ENCODE measurements at regions not wholly inside any gene's neighbourhood (a gene's known extent, or its start where the extent isn't known, plus 50 kb on each side); places are given as distances from the start of the nearest gene placed in this dataset.
"Not testable (repeated sequence)": the region's sequence is repeated elsewhere in the genome, so short reads cannot be mapped to it uniquely, and the experiment has no call there.

- Histone ChIP-seq H3K4me3 (IDR thresholded peaks at IDR 0.05; ENCODE audit: insufficient read depth, low read depth, low read length) (no peak overlapping the region), H3K27me3 (ENCODE audit: insufficient read depth, low read depth) (no peaks in the 10 kb centered on the region), H3K36me3 (ENCODE audit: insufficient read depth) (no peaks in the 10 kb centered on the region), H3K4me1 (ENCODE audit: low read depth, poor library complexity, severe bottlenecking) (no peaks in the 10 kb centered on the region), H3K4me2 (no peak overlapping the region), H4K20me1 (ENCODE audit: insufficient read depth) (no peaks in the 10 kb centered on the region), H3K79me2 (ENCODE audit: insufficient read depth, low read depth) (no peaks in the 10 kb centered on the region), H3K9ac (no peak overlapping the region), H2AFZ (ENCODE audit: low read depth) (no peak overlapping the region), H3K27ac (no peak overlapping the region)
- TF ChIP-seq, protein P1, sequence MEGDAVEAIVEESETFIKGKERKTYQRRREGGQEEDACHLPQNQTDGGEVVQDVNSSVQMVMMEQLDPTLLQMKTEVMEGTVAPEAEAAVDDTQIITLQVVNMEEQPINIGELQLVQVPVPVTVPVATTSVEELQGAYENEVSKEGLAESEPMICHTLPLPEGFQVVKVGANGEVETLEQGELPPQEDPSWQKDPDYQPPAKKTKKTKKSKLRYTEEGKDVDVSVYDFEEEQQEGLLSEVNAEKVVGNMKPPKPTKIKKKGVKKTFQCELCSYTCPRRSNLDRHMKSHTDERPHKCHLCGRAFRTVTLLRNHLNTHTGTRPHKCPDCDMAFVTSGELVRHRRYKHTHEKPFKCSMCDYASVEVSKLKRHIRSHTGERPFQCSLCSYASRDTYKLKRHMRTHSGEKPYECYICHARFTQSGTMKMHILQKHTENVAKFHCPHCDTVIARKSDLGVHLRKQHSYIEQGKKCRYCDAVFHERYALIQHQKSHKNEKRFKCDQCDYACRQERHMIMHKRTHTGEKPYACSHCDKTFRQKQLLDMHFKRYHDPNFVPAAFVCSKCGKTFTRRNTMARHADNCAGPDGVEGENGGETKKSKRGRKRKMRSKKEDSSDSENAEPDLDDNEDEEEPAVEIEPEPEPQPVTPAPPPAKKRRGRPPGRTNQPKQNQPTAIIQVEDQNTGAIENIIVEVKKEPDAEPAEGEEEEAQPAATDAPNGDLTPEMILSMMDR (conservative IDR thresholded peaks at IDR 0.05; ENCODE audit: low read depth, low read length): no peak
These were observed 89.2 kb upstream of the CALCR start for GRCh38 chr7:93663561-93664299.

GRCh38 chr7:93658163-93658562 lies 83.6 kb upstream of the CALCR start:
- H3K9ac ChIP-seq; H3K27ac ChIP-seq; H3K27me3 ChIP-seq (ENCODE audit: insufficient read depth, low read depth); H3K36me3 ChIP-seq (ENCODE audit: insufficient read depth); H3K4me3 ChIP-seq (IDR thresholded peaks at IDR 0.05; ENCODE audit: insufficient read depth, low read depth, low read length); H2AFZ ChIP-seq (ENCODE audit: low read depth); H3K4me1 ChIP-seq (ENCODE audit: low read depth, poor library complexity, severe bottlenecking); H3K4me2 ChIP-seq; H3K79me2 ChIP-seq (ENCODE audit: insufficient read depth, low read depth); H4K20me1 ChIP-seq (ENCODE audit: insufficient read depth): not testable (repeated sequence)

DNA sequence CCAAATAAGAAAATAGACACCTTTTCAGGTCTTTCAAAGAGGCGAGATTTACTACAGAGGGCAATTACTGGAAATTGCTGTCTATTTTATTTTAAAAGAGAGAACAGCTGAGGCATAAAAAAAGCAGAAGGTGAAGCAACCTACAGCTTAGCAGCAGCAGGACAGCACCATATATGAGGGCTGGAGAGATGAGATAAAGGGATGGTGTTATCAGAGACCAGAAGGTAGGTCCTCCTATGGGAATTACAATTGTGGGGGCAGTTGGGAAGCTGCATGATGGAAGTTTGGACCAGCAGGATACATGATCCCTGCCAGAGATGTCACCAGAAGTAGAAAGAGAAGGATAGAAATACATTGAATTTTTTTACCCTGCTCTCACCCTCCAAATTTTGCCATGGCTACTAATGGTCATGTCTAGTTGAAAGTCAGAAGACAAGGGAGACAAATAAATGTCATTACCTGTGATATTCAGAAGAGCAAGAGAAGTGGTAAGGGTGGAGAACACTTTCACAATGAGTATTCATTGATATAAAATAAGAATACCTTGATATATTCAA lies 77.2 kb upstream of the CALCR start:
- no peak overlapping the region for H3K4me3 ChIP-seq (IDR thresholded peaks at IDR 0.05; ENCODE audit: insufficient read depth, low read depth, low read length)
- TF ChIP-seq, protein P1 (conservative IDR thresholded peaks at IDR 0.05; ENCODE audit: low read depth, low read length): no peak

DNA sequence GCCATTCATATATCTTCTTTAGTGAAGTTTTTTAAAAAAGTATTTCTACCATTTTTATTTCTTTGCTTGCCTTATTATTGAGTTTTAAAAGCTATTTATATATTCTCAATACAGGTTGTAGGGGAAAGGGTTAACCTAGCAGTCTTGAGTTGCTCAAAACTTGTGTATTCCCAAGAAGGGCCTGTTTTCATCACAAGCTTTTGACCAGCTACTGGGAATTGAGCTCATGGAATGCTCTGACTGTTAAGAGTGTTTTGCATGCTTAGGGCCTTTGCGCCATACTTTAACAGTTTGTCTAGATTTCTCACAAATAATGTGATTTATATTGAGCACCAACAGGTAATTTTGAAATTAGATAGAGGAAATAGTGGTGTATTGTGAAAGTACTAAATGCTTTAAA lies 72.0 kb upstream of the CALCR start:
- Histone ChIP-seq H3K27ac (no peak overlapping the region), H3K4me3 (IDR thresholded peaks at IDR 0.05; ENCODE audit: insufficient read depth, low read depth, low read length) (no peak overlapping the region), H3K79me2 (ENCODE audit: insufficient read depth, low read depth) (no peaks in the 10 kb centered on the region), H3K27me3 (ENCODE audit: insufficient read depth, low read depth) (no peaks in the 10 kb centered on the region), H4K20me1 (ENCODE audit: insufficient read depth) (no peaks in the 10 kb centered on the region), H3K4me1 (ENCODE audit: low read depth, poor library complexity, severe bottlenecking) (no peaks in the 10 kb centered on the region), H2AFZ (ENCODE audit: low read depth) (no peak overlapping the region), H3K9ac (no peak overlapping the region), H3K36me3 (ENCODE audit: insufficient read depth) (no peaks in the 10 kb centered on the region), H3K4me2 (no peak overlapping the region)
- TF ChIP-seq, protein P1 (conservative IDR thresholded peaks at IDR 0.05; ENCODE audit: low read depth, low read length): no peak

More for the DNA sequence above, 77.2 kb upstream of the CALCR start:
- Histone ChIP-seq H3K27ac (no peak overlapping the region), H2AFZ (ENCODE audit: low read depth) (no peak overlapping the region), H3K4me1 (ENCODE audit: low read depth, poor library complexity, severe bottlenecking) (no peaks in the 10 kb centered on the region), H4K20me1 (ENCODE audit: insufficient read depth) (no peaks in the 10 kb centered on the region), H3K4me2 (no peak overlapping the region), H3K27me3 (ENCODE audit: insufficient read depth, low read depth) (no peaks in the 10 kb centered on the region), H3K9ac (no peak overlapping the region), H3K36me3 (ENCODE audit: insufficient read depth) (no peaks in the 10 kb centered on the region), H3K79me2 (ENCODE audit: insufficient read depth, low read depth) (no peaks in the 10 kb centered on the region)

DNA sequence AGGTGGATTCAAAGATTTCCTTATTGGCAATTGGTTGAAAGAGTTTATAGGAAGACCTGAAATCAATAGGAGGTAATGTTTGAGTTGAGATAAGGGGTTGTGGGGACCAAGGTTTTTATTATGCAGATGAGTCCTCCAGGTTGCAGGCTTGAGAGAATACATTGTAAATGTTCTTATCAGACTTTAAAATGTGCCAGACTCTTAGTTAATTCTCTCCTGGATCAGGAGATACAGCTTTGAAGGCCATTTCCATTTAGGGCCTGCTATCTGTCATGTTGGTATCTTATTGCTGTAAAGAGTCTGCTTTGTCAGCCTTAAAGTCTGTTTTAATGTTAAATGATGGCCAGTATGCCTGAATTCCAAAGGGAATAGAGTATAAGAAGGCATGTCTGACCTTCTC lies 61.8 kb upstream of the CALCR start:
- TF ChIP-seq, protein P1 (conservative IDR thresholded peaks at IDR 0.05; ENCODE audit: low read depth, low read length): no peak
- Histone ChIP-seq H3K27ac (no peak overlapping the region), H3K9ac (no peak overlapping the region), H4K20me1 (ENCODE audit: insufficient read depth) (no peaks in the 10 kb centered on the region), H3K27me3 (ENCODE audit: insufficient read depth, low read depth) (no peaks in the 10 kb centered on the region), H3K4me3 (IDR thresholded peaks at IDR 0.05; ENCODE audit: insufficient read depth, low read depth, low read length) (no peak overlapping the region), H2AFZ (ENCODE audit: low read depth) (no peak overlapping the region), H3K4me2 (no peak overlapping the region), H3K79me2 (ENCODE audit: insufficient read depth, low read depth) (no peaks in the 10 kb centered on the region), H3K4me1 (ENCODE audit: low read depth, poor library complexity, severe bottlenecking) (no peaks in the 10 kb centered on the region), H3K36me3 (ENCODE audit: insufficient read depth) (no peaks in the 10 kb centered on the region)
